ENCODE measurements at regions not wholly inside any gene's neighbourhood (a gene's known extent, or its start where the extent isn't known, plus 50 kb on each side); places are given as distances from the start of the nearest gene placed in this dataset.

- TF ChIP-seq CTCF (IDR thresholded peaks at IDR 0.05): no peak
- TF ChIP-seq POLR2A (IDR thresholded peaks at IDR 0.05): no peak
Observed at GRCh38 chr21:28436286-28436932, 556.3 kb downstream of the LTN1 start.
